GM19455 (cell line): ENCODE measurements at regions not wholly inside any gene's neighbourhood (a gene's known extent, or its start where the extent isn't known, plus 50 kb on each side); places are given as distances from the start of the nearest gene placed in this dataset.
"Not testable (repeated sequence)": the region's sequence is repeated elsewhere in the genome, so short reads cannot be mapped to it uniquely, and the experiment has no call there.

ENCODE experiments used
- ATAC-seq: cut with Tn5 transposase; IDR thresholded peaks from one replicate; pipeline ENCODE4 v1.9.1; 2021; ENCODE audit not compliant: unreplicated experiment

GRCh38 chr10:108393089-108393488, 1228.6 kb upstream of the SORCS1 start:
- no peak for ATAC-seq

DNA sequence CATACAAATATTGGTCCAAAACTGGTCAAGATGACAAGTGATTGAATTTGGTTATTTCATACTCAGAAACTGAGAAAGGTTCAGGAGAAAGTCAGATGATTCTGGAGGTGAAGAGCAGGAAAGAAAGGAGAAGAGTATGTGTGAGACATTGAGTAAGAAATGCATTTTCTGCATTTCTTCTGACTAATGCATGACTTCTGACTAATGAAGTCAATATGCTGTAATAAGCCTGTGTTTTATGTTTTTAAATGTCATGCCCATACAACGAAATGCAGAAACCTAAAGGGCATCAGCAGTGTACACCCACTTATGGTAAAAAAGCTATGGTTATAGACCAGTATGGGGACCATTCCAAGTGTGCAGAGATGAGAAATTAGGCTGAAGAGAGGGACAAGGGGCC, 1227.8 kb upstream of the SORCS1 start:
- no peak for ATAC-seq

DNA sequence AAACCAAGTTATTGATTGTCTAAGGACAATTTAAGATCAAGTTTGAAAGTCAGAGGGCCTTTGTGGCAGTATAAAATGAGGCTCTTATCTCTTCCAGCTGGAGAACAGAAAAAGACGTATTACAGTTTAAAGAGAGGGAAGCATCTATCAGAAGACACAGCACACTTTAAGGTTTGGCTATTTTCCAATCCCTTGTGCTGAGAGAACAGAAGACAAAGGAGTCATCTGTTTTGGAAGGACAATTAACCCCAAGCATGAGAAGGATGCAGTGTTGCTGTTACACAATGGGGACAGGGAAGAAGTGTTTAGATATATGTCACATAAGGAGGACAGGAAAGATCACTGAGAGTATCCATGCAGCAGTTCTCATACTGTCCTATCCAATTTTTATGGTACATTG, 1224.2 kb upstream of the SORCS1 start:
- no peak for ATAC-seq

GRCh38 chr10:108385963-108386362, 1221.5 kb upstream of the SORCS1 start:
- ATAC-seq = no peak

GRCh38 chr10:108384378-108384777, 1219.9 kb upstream of the SORCS1 start:
- no peak for ATAC-seq

DNA sequence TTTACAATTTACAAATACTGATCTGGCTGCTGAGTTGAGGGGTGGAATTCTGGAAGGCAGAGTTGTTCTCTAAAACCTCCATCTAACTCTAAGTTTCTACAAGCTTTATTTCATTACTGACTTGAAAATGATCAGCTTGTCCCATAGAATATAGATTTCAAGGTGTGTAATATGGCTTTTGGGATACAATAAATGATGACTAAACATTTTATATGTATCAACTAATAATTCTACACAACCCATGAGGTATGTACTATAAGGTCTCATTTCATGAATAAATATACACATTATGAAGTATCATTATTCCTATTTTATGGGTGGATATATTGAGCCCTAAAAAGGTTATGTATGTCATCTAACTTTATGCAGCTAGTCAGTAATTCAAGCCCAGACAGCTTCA, 1214.3 kb upstream of the SORCS1 start:
- ATAC-seq = no peak

- ATAC-seq = no peak
These were observed 1211.2 kb upstream of the SORCS1 start for GRCh38 chr10:108375691-108376090.

DNA sequence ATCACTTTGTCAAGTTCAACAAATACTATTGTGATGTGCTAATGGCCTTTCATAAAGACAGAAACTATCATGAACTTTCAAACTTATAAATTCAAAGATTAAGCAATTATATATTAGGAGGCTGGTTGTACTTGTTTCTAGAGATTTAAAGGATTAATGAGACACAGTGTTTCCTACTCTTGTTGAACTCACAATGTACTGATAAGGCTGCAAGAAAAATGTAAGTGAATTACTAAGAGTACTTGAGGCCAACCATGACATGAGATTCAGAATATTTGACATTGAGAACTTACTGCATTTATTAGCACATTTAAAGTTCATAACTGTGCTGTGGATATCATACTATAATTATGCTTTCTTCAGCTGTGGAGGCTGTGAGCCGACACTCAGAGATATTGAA, 1210.5 kb upstream of the SORCS1 start:
- no peak for ATAC-seq

DNA sequence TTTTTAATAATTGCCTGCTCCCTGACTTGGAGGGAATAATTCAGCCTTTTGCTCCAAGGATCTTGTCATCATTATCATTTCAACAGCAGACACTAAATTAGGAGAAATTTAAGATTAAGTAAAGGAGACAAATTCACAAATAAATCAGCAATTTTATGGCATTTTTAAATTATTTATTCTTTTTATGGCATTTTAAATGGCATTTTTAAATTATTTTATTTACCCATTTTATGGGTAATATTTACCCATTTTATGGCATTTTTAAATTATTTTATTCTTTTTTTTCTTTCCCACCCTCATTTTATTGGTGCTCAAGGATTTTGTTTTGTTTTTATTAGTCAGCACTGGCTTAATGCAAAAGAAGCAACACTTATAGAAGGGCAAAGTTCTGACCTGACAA, 1201.0 kb upstream of the SORCS1 start:
- ATAC-seq = no peak

DNA sequence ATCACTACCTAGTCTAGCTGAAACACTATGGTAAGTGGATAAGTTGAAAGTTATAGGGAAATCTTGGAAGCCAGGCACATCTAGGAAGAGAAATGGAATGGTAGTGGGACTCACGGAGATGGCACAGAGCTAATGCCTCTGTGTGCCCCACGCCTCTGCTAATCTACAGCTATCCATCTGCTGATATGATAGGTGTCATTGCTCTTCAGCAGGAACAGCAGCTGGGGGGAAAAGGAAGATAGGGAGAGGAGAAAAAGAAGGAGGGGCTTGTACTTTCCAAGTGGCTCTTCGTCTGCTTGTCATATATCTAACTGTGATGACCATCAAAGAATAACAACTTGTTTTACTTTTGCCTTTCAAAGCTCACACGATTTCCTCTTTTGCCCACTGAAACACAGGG, 1199.1 kb upstream of the SORCS1 start:
- ATAC-seq = no peak

- no peak for ATAC-seq
These were observed 1198.5 kb upstream of the SORCS1 start for GRCh38 chr10:108362961-108363360.

- ATAC-seq = no peak
These were observed 1197.8 kb upstream of the SORCS1 start for GRCh38 chr10:108362296-108362695.

- no peak for ATAC-seq
These were observed 1195.7 kb upstream of the SORCS1 start for GRCh38 chr10:108360187-108360586.

DNA sequence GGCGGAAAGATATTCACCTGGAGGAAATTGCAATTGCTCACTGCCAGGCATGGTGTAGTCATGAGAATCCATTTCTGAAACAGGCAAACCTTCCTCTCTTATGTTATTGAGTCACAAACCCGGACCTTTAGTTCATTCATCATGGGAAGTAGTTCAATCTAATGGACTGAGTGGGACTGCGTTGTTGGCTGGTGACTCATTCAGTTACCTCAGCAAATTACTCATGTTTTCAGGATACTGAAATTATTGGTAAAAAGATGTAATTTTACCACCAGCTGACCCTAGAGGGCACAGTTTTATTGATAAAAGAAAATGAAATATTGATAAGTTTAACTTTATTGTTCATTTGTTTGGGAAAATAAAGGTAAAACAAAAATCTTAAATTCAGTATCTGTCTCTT, 1194.4 kb upstream of the SORCS1 start:
- ATAC-seq = no peak

DNA sequence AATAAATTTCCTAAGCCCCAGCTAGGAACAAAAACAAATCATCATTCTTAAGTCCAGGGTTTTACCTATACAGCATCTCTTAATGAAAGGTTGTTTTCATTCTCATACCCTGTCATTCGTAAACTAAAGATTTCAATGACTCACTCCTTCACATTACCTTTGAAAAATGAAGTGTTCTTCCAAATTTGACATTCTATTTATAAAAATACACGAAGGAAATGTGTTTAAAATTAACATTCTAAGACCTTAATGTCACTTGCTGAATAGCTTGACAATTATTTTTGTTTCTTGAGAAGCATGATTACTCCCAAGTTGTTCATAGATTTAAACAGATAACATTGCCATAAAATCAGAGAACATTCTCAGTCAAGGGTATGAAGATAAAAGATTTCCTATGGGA, 1188.3 kb upstream of the SORCS1 start:
- ATAC-seq = no peak

DNA sequence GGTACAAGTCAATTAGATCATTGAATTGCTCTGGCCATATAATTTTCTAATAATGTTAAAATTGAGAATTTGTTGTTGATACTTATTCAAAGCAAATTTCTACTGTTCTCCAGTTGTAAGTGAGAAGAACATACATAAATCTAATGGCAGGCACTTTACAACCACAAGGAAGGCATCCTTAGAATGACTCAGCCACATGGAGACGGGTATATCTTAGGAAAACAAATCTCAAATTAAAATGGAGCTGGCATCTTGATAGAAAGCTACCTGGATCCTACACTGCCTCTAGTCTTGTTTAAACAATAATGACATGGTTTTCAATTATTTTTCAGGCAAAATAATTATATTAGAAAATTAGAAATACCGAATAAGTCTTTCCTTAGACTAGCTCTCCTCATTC, 1183.7 kb upstream of the SORCS1 start:
- no peak for ATAC-seq

DNA sequence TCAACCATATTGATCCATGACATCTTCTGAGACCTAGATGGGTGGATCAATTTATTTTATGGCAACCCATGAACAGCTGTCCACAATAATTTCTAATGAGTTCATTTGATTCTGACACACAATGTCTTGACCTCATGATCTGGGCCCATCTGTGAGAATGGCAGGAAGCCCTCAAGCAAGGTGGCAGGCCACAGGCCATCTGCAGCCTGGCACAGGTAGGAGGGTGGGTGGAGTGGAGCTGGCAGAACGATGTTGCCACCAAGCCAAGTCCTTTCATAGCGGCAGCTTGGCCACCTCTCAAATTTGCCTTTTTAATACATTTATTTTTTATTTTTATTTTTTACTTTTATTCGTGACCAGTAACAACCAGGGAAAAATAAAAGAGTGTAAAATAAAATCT, 1181.6 kb upstream of the SORCS1 start:
- ATAC-seq = no peak

DNA sequence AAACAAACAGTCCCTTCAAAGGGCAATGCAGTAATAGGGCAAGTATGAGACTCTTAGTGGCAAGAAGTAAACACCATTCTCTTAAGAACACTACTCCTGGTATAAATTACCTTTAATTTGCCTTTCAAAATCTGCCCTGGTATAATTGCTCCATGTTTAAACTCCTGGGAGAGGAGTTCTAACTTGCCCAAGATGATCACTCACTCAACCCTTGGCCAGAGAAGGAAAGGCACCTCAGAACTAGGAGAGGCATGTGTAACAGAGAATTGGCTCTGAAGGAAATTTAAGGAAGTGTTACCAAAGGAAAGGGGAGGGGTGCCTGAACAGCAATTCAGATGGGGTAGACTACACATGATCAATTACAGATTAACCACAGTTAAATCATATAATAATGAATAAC, 1173.6 kb upstream of the SORCS1 start:
- no peak for ATAC-seq

DNA sequence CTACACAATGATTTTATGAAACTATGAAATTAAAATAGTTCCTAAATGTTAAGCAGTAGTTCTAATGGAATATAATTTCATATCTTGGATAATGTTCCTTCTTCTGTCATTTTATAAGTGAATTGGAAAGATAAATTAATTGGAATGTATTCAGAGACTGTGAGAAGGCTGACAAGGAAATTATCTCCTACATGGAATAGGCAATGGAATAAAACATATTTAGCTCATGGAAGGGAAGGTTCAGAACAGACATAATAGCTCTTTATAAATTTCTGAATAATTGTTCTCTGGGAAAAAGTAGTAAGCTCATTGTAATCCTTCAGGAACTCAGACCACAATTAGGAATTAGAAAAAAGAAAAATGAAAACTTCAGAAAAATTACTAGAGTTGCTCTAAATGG, 1172.3 kb upstream of the SORCS1 start:
- no peak for ATAC-seq

- ATAC-seq = no peak
These were observed 1163.2 kb upstream of the SORCS1 start for GRCh38 chr10:108327706-108328105.

DNA sequence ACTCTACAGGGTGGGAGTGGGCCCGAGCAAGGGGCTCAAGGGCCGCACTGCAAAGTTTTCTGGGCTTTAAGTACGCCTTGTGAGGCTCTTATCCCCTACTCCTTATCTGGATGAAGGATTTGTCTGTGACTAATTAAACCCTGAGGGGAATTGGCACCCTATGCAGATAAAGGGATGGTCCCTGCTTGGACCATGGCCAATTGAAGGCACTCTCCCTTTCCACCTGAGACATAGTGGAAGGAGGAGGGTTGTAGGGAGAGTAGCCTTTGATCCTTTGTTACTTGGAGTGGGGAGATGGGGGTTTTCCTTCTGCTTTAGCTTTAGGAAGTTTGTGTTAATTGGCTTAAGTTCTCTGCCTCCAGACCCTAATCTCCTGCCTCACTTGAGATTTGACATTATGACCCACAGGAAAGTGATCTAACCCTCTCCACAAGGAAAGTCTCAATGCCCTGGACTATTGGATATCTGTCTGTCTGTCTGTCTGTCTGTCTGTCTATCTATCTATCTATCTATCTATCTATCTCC, 1158.8 kb upstream of the SORCS1 start:
- no peak for ATAC-seq

GRCh38 chr10:108319434-108320222, 1155.1 kb upstream of the SORCS1 start:
- ATAC-seq = no peak

DNA sequence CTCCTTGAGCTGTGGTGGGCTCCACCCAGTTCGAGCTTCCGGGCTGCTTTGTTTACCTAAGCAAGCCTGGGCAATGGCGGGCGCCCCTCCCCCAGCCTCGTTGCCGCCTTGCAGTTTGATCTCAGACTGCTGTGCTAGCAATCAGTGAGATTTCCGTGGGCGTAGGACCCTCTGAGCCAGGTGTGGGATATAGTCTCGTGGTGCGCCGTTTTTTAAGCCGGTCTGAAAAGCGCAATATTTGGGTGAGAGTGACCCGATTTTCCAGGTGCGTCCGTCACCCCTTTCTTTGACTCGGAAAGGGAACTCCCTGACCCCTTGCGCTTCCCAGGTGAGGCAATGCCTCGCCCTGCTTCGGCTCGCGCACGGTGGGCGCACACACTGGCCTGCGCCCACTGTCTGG, 1151.1 kb upstream of the SORCS1 start:
- ATAC-seq = not testable (repeated sequence)
